RCC 7860 (cell line): ENCODE measurements at regions not wholly inside any gene's neighbourhood (a gene's known extent, or its start where the extent isn't known, plus 50 kb on each side); places are given as distances from the start of the nearest gene placed in this dataset.
"Not testable (repeated sequence)": the region's sequence is repeated elsewhere in the genome, so short reads cannot be mapped to it uniquely, and the experiment has no call there.

Experiments
- DNase-seq: peaks from one replicate; pipeline ENCODE4 v3.0.0-alpha.2; 2015; ENCODE audit warnings: low spot score
- FAIRE-seq: peaks from 2 replicates; lab custom pipeline; 2012; peaks lifted over from hg19 to GRCh38; lab: Jason Lieb, UNC

- FAIRE-seq = no peak
- DNase-seq = no peak
Measured at GRCh38 chr7:69036301-69036700, 562.0 kb upstream of the AUTS2 start.

GRCh38 chr7:69038915-69039314 is 559.4 kb upstream of the AUTS2 start:
- no peak for FAIRE-seq
- DNase-seq = no peak

DNA sequence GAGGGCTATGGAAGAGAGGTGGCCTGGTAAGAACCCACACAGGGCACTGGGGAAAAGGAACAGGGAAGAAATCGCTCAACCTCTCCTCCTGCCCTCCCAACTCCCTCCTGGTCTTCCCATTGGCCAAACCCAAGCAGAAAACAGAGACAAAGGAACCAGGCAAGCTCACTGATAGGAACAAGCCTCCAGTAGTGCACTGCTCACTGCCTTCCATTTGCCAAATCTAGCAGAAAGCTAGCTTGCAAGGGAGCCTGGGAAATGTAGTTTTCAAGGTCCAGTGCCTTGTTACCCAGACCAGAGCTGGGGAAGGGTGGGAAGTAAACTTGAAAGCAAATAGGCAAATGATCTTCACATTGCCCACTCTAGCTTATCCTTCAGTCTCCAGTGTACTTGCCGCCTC is 556.1 kb upstream of the AUTS2 start:
- FAIRE-seq = no peak
- DNase-seq = no peak

DNA sequence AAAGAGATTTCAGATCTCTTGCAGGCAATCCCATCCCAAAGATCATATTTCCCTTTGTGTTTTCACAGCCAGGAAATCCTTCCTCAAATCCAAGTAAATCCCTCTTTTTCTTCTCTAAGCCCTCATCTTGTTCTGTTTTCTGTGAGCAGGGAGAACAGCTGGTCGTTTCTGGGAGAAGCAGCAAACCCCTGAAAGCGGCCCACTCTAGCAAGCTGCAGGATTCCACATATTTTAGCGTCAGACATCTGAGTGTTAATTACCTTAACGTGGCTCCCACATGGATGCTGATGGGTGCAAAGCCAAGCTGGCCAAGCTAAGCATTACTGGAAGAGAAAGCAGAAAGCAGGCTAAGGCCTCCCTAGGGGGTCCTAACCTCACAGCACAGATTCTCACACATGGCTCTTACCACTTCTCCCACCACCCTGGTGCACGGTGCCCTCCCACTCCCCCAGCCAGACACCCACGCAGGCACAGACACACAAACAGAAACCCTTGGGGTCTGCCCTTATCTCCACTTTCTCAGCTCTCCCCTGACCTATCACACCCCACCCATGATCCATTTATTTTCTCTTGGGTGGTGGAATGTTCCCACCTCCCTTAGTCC is 551.0 kb upstream of the AUTS2 start:
- no peak for FAIRE-seq
- DNase-seq = no peak

GRCh38 chr7:69049326-69049725 is 548.9 kb upstream of the AUTS2 start:
- DNase-seq = peak; percentile 31

GRCh38 chr7:69052447-69052846 is 545.8 kb upstream of the AUTS2 start:
- DNase-seq (no peak), FAIRE-seq (no peak)

More at GRCh38 chr7:69049326-69049725, 548.9 kb upstream of the AUTS2 start:
- no peak for FAIRE-seq

DNA sequence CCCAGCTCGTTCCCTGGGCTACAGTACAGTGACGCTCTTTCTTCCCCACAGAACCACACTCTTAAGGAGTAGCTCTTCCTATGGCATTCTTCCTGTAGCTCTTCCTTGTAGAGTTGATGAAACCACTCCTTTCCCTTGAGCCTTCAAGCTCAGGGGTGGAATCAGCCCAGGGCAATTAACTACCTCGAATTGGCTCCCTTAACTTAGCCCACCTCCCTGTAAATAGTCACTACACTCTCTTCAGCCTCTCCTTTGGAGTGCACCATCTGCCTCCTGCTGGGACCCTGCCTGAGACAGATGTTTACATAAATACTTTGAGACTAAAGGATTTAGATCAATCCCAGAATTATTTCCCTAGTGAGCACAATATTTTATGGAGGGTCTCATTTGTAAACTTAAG is 537.8 kb upstream of the AUTS2 start:
- no peak for DNase-seq
- no peak for FAIRE-seq

DNA sequence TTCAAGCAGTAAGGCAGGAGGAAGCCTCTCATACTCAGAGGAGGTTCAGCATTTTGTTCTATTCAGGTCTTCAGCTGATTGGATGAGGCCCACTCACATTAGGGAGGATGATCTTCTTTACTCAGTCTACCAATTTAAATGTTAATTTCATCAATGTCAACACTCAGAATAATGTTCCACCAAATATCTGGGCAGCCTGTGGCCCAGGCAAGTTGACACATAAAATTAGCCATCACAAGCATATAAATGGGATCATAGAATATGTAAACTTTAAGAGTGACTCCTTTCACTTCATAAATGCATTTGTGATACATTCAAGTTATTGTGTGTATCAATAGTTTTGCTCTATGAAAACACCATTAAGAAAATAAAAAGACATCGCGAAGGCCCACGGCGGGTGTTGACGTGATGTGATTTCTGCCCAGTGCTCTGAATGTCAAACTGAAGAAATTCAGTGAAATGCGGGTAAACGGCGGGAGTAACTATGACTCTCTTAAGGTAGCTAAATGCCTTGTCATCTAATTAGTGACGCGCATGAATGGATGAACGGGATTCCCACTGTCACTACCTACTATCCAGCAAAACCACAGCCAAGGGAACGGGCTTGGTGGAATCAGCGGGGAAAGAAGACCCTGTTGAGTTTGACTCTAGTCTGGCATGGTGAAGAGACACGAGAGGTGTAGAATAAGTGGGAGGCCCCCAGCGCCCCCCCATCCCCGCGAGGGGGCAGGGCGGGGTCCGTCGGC is 536.1 kb upstream of the AUTS2 start:
- FAIRE-seq = no peak

DNA sequence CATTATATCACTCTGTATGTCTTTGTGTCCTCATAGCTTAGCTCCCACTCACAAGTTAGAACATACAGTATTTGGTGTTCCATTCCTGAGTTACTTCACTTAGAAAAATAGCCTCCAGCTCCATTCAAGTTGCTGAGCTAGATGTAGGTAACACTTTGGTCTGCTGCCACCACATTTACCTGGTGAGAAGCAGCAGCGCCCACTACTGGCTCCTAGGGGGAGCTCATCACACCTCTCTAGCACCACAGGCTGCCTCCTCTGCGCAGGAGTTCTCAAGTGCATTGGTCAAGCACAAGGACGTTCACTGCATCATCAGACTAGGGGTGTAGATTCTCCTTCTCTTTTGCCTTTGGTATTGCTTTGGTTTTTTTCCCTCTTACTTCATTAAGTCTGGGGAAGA is 530.9 kb upstream of the AUTS2 start:
- FAIRE-seq (no peak), DNase-seq (peak; percentile 22)

More for the DNA sequence above, 536.1 kb upstream of the AUTS2 start:
- DNase-seq = no peak

- no peak for DNase-seq
- no peak for FAIRE-seq
Measured at GRCh38 chr7:69070476-69070875, 527.8 kb upstream of the AUTS2 start.

DNA sequence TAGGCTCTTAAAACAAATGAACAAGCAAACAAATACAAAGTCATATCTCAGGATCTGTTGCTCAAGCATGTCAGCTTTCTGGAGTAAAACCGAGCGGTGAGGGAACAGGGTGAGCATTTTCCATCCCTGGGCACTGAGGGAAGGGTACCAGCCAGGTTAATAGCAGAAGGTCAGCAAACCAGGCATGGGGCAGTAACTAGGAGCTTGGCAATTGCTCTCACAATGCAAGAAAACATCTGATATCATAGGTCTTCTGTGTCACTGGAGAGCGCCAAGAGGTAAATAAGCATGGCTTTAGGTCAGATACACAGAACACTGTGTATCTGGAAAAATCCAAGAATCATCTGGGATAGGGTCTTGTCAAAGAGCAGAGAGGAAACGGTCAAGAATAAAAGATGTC is 521.7 kb upstream of the AUTS2 start:
- FAIRE-seq (no peak), DNase-seq (no peak)

DNA sequence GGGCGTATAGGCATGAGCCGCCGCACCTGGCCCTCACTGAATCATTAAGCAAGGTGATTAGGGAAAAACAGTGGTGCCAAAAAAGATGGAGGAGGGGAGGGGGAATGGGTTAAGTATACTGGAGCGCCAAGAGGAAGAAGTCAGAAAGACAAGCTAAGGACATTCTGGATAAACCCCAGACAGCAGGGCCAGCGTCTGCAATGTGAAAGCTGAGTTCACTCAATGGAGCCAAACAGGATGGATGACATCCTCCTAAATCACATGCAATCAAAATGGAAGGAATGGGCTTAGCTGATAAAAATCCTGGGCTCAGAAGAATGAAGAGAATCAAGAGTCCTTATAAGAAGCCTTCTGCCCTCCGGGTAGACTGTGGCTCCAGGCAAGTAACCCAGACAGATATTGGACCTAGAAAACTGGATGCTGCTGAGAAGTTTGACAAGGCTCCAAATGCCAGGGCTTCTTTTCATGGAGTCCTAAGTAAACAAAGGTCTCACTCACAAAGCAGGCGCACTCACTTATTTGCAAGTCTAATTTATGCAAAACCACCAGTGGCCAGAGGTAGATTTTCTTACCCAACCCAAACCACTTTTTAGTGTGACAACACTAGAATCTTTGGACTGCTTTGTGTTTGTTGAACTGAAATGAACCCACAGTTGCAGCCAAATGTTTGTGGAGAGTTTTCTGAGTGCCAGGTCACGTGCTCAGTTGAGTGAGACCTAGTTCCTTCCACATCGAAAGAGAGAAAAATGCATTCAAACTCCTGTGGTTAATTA is 519.1 kb upstream of the AUTS2 start:
- FAIRE-seq (no peak), DNase-seq (no peak)

- FAIRE-seq = not testable (repeated sequence)
Measured at GRCh38 chr7:69087281-69087680, 511.0 kb upstream of the AUTS2 start.

DNA sequence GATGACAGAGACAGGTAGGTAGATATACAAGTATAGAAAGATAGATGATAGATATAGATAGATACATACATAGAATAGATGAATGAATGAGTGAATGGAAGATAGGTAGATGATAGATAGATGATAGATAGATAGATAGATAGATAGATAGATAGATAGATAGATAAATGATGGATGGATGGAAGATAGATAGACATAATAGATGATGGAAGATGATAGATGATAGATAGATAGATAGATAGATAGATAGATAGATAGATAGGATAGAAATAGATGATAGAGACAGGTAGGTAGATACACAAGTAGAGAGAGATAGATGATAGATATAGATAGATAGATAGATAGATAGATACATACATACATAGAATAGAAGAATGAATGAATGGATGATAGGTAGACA is 510.1 kb upstream of the AUTS2 start:
- no peak for FAIRE-seq
- DNase-seq = no peak

More at GRCh38 chr7:69087281-69087680, 511.0 kb upstream of the AUTS2 start:
- DNase-seq = not testable (repeated sequence)

- DNase-seq (no peak), FAIRE-seq (no peak)
Measured at GRCh38 chr7:69090936-69091335, 507.3 kb upstream of the AUTS2 start.

- FAIRE-seq (peak; percentile 72), DNase-seq (peak; percentile 74)
Measured at GRCh38 chr7:69091521-69091920, 506.8 kb upstream of the AUTS2 start.

DNA sequence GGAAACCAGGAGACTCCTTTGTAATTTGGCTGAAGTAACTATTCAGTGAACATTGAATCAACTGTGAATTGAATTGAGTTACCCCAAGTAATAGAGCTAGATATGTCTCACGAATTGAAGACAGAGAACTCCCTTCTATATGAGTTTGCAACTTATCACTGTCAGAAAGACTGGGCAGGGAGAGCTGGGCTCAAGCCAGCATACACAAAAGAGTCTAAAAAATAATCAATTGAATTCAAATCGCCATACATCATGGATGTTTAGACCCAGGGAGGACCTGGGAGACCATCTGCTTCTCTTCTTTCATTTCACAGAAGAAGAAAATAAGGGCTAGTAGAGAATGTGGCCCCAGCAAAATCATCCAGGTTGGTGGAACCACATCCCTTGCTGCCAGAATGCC is 503.1 kb upstream of the AUTS2 start:
- DNase-seq (no peak), FAIRE-seq (no peak)

DNA sequence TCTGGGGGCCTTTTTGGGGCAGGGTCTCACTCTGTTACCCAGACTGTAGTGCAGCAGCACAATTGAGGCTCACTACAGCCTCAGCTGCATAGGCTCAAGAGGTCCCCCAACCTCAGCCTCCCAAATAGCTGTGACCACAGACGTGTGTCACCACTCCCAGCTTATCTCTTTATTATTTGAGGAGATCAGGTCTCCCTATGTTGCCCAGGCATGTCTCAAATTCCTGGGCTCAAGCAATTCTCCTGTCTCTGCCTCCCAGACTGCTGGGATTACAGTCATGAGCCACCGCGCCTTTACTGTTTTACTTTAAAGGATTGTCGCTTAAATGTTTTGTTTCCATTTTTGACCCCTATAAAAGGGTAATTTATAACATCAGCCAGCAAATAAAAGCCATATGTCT is 502.6 kb upstream of the AUTS2 start:
- FAIRE-seq (no peak), DNase-seq (no peak)

- no peak for DNase-seq
- no peak for FAIRE-seq
Measured at GRCh38 chr7:69104023-69104422, 494.3 kb upstream of the AUTS2 start.

DNA sequence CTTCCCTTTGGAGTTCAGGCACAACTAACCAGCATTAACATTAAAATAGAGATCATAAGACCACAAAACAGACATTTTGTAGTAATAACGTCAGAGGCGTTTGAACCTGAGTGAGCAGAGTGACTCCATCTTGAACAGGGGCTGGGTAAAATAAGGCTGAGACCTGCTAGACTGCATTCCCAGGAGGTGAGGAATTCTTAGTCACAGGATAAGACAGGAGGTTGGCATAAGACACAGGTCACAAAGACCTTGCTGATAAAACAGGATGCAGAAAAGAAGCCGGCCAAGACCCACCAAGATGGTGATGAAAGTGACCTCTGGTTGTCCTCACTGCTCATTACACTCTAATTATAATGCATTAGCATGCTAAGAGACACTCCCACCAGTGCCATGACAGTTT is 493.2 kb upstream of the AUTS2 start:
- FAIRE-seq = no peak
- peak; percentile 65 for DNase-seq

DNA sequence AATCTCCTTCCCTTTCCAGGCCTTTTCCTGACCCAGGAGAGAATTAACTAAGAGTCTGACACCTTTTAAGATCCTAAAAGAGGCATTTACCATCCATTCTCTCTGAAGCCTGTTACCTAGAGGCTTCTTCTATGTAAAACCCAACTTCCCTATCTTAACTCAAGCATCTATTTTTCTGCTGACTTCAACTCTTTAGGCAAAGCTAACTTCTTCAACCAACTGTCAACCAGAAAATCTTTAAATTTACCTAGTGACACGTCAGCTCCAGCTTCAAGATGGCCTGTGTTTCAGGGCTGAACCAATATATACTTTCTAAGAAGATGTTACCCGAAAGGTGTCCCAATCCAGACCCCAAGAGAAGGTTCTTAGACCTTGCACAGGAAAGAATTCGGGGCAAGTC is 492.3 kb upstream of the AUTS2 start:
- no peak for DNase-seq
- no peak for FAIRE-seq

DNA sequence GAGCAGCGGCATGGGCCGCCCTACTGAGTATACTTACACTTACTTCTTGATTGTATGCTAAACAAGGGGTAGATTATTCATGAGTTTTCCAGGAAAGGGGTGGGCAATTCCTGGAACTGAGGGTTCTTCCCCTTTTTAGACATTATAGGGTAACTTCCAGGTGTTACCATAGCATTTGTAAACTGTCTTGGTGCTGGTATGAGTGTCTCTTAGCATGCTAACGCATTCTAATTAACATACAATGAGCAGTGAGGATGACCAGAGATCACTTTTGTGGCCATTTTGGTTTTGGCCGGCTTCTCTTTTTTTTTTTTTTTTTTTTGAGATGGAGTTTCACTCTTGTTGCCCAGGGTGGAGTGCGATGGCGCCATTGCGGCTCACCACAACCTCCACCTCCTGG is 491.8 kb upstream of the AUTS2 start:
- FAIRE-seq, DNase-seq: not testable (repeated sequence)
